ENCODE measurements at regions not wholly inside any gene's neighbourhood (a gene's known extent, or its start where the extent isn't known, plus 50 kb on each side); places are given as distances from the start of the nearest gene placed in this dataset.
"Not testable (repeated sequence)": the region's sequence is repeated elsewhere in the genome, so short reads cannot be mapped to it uniquely, and the experiment has no call there.

DNA sequence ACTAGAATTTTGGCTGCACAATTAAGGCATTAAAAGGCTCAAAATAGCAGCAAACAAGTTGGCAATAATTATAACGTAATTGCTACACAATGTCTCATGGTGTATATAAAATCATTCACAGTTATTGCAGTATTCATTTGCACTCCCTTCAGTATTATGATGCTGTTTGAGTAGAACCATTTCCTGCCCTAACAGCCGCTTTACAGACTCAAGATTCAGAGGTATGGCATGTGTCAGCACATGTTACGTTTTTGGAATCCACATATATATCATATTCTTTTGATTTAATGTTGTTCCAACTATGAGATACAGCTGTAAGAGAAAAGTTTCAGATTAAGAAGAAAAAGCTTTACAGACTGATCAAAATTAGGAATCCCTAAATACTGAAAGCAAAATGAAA, 56.3 kb upstream of the NCKAP5 start:
- intact Hi-C loops (cut with DNase I), result no loop called here
- no peak for DNase-seq (ENCODE audit: low spot score)

DNA sequence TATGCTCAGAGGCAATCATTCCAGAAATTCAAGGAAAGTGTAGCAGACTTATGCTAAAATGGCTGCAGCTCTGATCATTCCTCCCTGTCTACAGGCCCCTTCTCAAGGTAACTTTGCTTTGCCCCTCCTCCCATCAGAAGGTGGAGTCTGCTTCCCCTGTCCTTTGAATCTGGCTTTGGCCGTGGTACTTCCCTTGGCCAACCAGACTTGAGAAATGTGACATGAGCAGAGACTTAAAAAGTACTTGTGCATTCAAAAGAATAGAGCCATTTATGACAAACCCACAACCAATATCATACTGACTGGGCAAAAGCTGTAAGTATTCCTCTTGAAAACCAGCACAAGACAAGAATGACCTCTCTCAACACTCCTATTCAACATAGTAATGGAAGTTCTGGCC, 59.5 kb upstream of the NCKAP5 start:
- intact Hi-C loops (cut with DNase I), result no loop called here
- no peak for DNase-seq (ENCODE audit: low spot score)

DNA sequence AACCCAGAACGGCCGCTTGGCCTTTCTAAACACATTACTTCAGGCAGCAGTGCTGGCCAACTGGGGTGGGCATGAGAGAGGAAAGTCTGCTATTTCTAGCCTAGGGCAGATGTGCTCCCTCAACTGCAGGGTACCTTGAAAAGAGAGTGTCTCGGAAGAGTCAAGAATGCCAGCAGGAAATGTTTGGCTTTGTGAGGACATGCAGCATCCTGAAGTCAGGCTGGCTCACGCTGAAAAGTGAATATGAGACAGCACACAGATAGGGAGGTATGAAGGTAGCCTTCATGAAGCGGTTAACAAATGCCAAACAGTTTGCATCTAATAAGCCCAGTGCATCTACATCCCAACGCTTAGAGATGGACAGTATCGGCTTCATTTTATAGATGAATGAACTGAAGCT, 65.0 kb upstream of the NCKAP5 start:
- DNase-seq (ENCODE audit: low spot score), result no peak
- intact Hi-C loops (cut with DNase I), result no loop called here

DNA sequence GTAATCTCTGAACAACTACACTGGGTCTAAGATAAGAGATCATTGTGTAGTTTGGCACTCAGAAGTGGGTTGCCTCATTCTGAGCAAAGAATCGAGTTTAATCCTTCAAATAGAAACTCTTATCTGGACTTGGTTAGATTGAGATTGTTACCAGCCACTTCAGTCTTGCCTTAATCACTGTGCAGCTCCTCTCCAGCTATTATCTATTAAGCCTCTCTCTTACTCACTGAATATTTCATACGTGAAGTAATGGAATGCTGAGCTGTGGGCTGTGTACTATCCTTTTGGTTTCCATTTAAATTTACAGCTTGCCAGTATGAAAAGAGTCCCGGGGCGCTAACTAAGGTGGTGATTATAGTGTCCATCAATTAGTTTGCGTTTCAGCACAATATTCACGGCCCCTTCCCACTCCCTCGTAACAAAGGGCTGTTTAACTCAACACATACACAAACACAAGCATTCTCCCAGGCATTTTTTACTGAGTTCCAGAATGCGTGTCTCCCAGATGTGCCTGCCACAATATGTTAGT, 65.7 kb upstream of the NCKAP5 start:
- DNase-seq (ENCODE audit: low spot score), result no peak
- intact Hi-C loops (cut with DNase I), result loop anchor here in 1 of 2 donors (1.0 kb wide), 1 partner anchor 43 kb away; no protein-coding TSS in a partner anchor

DNA sequence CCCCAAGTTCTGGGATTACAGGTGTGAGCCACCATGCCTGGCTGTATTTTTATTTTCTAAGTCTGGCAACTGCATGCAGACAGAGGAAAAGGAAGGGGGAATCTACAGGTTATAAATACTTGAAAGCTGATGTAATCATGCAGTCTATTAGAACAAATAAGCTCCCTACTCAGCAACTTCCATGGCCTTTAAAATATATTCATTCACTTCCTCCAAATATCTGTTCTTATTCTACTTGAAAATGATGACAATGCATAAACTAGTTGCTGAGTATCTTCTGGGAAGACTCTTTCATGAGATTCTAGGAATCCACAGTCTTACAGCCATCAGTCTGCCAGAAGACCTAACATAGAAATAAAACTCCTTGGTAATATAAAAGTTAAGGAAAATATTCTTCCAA, 66.9 kb upstream of the NCKAP5 start:
- intact Hi-C loops (cut with DNase I), result no loop called here
- no peak for DNase-seq (ENCODE audit: low spot score)

DNA sequence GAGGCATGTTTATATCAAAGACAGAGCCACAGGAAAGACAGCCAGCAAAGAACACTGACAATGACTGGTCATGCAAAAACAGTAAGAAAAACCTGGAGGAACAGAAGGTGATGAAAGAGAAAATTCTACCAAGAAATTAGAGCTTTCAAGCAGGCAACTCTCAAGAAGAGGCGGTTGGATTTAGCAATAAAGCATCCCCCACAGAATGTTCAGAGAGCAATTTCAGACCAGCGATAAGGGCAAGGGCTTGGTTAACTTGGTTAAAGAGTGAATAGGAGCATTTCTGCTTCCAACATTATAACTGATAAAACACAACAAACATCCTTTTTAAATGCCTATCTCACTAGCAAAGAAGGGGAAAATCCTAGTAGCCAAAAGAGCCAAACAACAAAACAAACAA, 68.0 kb upstream of the NCKAP5 start:
- DNase-seq (ENCODE audit: low spot score), result no peak
- intact Hi-C loops (cut with DNase I), result no loop called here

DNA sequence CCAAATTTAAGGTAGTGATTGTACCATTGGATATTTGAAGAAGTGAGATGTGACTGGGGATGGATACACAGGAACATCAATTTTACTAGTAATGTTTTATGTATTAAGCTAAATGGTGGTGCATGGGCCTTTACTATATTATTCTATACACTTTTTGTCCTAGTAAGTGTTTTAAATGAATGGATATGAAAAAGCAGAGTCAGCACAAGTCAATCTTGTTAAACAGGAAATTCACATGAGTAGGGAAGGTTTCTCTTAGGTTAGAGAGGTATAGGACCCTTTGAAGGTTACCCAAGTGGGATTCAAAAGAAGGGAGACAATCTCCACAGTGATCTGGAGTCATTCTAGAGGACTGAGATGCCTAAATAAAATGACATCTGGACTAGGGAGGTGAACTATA, 71.8 kb upstream of the NCKAP5 start:
- intact Hi-C loops (cut with DNase I), result no loop called here
- no peak for DNase-seq (ENCODE audit: low spot score)

DNA sequence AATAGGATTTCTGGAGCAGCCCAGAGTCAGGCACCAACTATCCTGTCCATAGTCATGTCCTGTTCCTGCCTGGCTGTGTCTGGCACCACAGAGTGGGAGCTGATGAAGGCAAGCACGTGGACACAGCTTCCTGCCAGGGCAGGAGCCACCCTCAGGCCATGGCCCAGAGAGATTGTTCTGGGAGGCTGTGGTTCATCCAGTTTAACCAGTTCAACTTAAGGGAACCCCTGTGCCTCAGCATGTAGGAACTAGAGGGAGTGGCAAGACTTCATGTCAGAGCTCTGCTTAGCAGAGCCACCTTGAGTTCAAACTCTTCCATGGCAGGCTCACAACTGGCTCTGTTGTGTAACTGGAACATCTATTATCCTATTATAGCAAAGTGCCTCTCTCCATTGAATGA, 73.2 kb upstream of the NCKAP5 start:
- DNase-seq (ENCODE audit: low spot score), result no peak
- intact Hi-C loops (cut with DNase I), result no loop called here

DNA sequence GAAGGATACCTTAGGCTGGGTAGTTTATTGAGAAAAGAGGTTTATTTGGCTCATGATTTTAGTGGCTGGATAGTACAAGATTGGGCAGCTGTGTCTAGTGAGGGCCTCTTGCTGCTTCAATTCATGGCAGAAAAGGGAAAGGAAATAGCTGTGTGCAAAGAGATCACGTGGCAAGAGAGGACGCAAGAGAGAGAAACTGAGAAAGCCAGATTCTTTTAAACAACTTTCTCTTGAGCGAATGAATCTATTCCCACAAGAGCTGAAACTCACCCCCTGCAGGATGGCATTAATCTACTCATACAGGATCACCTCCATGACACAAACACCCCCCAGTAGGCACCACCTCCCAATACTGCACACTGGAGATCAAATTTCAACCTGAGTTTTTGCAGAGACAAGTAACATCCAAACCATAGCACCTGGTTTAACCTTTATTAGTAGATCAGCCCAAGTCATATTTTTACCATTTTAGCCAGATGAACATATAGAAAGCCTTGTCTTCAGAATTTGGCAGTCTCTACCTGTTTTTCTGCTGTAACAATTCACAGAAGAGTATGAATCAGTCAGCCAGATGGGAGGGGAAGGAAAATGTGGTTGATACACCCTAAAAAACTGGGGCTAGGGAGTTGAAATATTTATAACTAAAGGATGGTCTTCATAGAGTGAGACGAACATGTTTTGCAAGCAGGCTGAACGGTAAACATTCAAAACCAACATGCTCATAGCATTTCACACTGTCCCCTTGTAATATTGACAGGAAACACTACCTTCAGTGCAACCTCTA, 73.9 kb upstream of the NCKAP5 start:
- DNase-seq (ENCODE audit: low spot score), result no peak
- intact Hi-C loops (cut with DNase I), result no loop called here

DNA sequence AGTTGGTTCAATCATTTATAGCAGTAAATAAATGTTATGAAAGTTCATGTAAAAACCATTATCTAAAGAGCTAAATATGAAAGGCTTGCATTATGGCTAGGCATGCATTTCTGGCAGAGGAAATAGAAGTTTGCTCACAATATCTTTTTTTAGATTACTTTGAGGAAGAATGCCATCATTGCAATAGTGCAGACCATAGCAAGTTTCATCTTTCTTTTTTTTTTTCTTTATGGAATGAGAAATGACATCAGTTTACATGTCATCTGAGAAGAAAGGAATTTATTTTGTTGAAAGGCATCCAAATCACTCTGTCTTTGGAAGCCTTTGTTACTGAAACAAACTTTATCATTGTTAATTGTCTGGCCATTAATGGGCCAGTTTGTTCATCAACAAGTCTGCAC, 74.5 kb upstream of the NCKAP5 start:
- intact Hi-C loops (cut with DNase I), result no loop called here
- no peak for DNase-seq (ENCODE audit: low spot score)

DNA sequence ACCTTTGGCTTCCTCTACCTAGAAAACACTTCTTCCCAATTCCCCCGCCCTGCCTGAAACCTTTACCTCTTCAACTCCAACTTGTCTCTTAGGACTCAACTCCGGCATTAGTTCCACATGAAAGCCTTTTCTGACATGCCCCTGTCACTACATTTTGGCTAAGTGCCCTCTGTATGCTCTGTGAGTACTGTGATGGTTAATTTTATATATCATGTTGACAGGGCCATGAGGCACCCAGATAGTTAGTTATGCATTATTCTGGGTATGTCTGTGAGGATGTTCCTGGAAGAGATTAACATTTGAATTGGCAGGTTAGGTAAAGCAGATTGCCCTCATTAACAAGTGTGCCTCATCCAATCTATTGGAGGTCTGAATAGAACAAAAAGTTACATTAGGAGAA, 75.6 kb upstream of the NCKAP5 start:
- DNase-seq (ENCODE audit: low spot score), result no peak
- intact Hi-C loops (cut with DNase I), result no loop called here

DNA sequence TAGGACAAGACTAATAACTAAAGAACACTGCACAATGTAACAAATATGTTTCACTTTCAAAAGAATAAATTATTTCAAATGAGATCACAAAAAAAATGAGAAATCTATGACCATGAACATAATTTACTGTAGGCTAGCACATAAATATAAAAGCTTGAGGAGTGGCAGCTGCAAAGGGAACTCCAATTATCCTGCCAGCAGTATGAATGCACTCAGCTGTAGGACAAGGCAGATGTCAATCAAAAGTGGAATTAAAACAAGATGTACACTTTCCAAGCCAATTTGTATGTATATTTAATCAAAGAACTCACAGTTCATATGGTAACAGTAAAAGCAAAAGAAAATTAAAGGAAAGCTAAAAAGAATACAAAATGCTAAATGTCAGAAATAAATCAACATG, 76.6 kb upstream of the NCKAP5 start:
- intact Hi-C loops (cut with DNase I), result no loop called here
- DNase-seq (ENCODE audit: low spot score), result no peak

DNA sequence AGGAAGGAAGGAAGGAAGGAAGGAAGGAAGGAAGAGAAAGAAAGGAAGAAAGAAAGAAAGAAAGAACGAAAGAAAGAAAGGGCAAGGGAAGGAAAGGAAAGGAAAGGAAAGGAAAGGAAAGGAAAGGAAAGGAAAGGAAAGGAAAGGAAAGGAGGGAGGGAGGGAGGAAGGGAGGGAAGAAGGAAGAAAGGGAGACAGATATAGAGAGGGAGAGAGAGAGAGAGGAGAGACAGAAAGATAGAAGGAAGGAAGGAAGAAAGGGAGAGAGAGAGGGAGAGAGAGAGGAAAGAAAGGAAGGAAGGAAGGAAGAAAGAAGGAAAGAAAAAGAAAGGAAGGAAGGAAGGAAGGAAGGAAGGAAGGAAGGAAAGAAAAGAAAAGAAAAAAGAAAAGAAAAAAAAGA, 79.1 kb upstream of the NCKAP5 start:
- intact Hi-C loops (cut with DNase I); DNase-seq (ENCODE audit: low spot score): not testable (repeated sequence)

DNA sequence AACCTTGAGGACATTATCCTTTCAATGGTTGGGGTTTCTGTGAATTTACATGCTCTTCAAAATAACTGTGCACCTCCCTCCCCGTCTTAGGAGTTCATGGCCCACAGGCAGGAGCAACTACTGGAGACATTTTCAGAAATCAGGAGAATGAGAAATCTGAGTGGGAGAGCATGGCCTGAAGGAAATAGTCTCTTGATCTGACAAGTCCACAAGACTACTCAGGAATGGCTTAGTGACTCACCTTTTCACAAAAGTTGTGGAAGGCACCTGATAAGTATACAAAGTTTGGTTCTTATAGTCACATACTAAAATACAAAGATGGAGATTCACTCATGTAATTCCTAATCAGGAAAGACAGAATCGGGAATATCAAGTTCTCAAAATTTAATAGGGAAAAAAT, 83.6 kb upstream of the NCKAP5 start:
- DNase-seq (ENCODE audit: low spot score), result no peak
- intact Hi-C loops (cut with DNase I), result no loop called here

DNA sequence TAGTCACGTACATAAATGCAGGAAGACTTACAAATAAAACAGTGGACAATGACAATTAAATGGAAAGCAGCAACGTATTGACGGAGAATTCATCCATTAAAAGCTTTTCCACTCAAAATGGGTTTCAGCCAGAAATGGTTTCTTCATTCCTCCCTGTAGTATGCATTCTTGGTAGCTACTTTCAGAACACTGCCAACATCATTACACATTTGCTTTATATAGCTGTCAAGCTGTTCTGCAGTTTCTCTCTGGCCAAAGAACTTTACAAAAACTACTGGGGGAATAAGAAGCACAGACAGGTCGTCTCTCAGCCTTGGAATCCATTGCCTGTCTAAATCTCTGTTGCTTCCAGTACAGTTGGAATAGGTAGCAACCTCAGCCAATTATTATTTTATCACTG, 84.1 kb upstream of the NCKAP5 start:
- intact Hi-C loops (cut with DNase I), result no loop called here
- DNase-seq (ENCODE audit: low spot score), result no peak

DNA sequence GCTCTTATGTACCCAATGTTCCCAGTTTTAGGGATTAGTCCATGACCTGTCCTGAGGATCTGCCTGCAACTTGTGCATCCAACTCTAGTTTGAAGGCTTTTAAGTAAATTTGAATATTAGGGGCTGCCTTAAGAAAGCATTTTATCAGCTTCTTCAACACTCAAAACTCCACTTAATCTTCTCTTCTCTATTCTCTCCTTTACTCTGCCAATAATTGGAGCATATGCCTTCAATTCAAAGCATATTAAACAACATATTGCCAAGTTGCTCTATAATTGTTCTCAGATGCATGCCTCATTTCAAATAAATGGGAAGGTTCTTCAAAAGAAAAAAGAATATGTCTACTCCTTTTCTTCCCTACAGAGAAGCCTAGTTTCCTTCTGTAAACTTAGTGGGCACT, 84.8 kb upstream of the NCKAP5 start:
- no peak for DNase-seq (ENCODE audit: low spot score)
- intact Hi-C loops (cut with DNase I), result no loop called here

DNA sequence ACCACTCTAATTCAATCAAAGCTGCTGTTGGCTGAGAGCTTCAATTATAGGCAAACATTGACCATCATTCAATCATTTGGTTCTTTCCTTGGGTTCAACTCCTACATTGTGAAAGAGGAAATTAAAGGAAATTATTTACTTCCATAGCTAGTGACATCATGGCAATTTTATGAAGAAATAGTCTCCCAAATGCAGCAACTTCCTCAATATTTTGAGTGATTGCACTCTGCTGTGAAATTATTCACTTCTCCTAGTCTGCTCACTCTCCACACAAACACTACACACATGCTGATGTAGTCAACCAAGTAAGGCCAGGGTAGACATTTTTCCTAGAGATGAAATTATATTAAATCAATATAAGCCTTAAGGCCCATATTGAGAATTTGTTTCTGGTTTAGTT, 86.7 kb upstream of the NCKAP5 start:
- DNase-seq (ENCODE audit: low spot score), result no peak
- intact Hi-C loops (cut with DNase I), result no loop called here

DNA sequence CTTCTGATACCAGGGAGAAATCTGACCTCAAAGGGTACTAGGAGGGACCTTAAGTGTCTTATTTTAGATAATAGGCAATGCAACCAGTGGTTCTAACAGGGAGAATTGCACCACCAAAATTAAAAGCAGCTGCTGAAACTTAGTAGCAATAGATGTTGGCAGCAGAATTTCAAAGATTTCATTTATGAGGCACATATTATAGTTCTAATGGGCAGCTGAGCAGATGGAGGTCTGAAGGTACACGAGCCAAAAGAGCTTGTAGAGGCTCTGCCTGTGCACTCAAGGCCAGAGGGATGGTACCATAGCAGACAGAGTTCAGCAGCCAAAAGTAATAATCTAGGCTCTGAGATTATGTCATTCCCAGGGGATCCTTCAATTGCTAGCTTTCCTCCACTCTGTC, 87.3 kb upstream of the NCKAP5 start:
- DNase-seq (ENCODE audit: low spot score), result no peak
- intact Hi-C loops (cut with DNase I), result no loop called here

DNA sequence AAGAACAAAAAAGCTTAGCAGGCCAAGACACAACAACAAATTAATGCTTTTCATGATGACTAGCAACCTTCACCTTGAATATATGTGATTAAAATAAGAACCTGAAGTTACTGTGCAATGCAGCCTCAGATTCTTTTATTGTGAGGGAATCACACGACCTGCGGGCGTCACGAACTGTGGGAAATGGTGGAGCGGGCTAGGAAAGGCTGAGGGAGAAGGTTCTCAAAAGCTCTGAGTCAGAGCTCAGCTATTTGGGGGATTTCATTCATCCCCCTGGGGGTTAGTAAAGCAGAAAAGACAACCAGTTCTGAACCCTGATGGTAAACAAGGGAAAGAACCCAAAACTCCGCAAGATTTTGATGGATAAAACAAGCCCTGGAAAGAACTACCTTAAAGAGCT, 89.3 kb upstream of the NCKAP5 start:
- DNase-seq (ENCODE audit: low spot score), result no peak
- intact Hi-C loops (cut with DNase I), result no loop called here

DNA sequence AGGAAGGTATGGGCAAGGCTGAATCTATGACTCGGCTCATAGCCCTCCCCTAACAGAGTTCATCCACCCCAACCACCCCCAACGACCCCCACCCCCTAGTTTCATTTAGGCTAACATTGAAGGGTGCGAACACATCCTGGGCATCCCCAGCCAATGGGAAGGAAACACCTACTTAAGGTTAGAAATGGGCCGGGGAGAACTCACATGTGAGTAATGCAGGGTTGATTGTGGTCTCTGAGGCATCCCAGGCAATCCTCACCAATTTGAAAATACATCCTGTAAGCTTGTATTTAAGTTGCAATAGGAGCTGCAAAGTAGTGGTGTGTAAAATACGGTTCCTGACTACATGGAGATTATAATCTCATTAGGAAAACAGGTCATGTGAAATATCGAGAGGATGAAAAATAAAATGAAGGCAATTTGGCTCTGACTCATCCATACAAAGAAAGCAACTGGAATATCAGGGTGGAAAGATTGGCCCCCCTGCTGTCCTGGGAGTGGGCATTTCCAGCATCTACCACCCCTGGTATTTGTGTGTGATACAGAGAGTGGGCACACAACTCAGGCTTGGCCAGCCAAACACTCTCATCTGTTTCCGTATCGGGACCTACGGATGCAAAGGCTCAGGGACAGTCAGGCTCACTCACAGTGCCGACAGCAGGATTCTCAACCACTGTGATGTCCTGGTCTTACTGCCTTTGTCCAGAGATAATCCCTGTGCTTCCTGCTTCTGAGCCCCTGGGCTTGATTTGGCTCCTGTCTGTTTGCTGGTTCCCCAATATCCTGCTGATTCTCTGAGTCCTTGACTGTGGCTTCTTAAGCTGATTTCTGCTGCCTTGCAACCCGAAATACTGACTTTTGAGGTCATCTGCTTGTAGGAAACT, 90.0 kb upstream of the NCKAP5 start:
- no peak for DNase-seq (ENCODE audit: low spot score)

DNA sequence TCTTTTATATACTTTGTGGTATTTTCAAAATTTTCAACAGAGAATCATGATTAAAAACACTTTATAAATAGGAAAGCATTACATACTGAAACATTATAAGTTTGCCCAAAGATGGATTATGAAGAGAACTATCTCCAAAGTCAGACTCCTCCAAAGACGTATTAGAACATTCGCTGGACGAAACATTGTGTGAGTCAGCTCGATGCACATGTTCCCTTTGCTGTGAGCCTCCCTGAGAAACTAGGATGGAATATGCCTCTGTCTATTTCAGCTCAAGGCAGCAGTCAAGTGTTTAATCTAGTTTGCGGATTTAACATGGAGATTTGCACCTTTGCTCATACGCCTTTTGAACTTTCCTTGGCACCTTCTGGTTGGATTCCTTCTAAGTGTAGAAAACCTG, 92.2 kb upstream of the NCKAP5 start:
- no peak for DNase-seq (ENCODE audit: low spot score)
- intact Hi-C loops (cut with DNase I), result no loop called here

More for the DNA sequence above, 90.0 kb upstream of the NCKAP5 start:
- intact Hi-C loops (cut with DNase I), result no loop called here
